Vagina (tissue), 2 donors: ENCODE measurements at regions not wholly inside any gene's neighbourhood (a gene's known extent, or its start where the extent isn't known, plus 50 kb on each side); places are given as distances from the start of the nearest gene placed in this dataset.

Experiments
- CTCF ChIP-seq, 3 experiments: fragments of 450-650 bp in 2 of 3; fragments of 200-600 bp in 1 of 3; sonication (generic) in 1 of 3; IDR thresholded peaks; one replicate each; pipeline ENCODE4 v1.5.1; 2017 to 2019; ENCODE audit warnings: antibody characterized with exemption in 3 of 3, mild to moderate bottlenecking in 2 of 3, moderate library complexity in 2 of 3
- POLR2A ChIP-seq, 2 donors: fragments of 450-650 bp; IDR thresholded peaks; one replicate each; pipeline ENCODE4 v1.6.1; 2017; ENCODE audit warnings: antibody characterized with exemption in 2 of 2, mild to moderate bottlenecking in 2 of 2, moderate library complexity in 2 of 2
- POLR2AphosphoS5 ChIP-seq, 2 donors: sonication (generic); formaldehyde crosslinking; IDR thresholded peaks; one replicate each; pipeline ENCODE4 v1.9.0; 2017; ENCODE audit warnings: antibody characterized with exemption in 2 of 2, mild to moderate bottlenecking in 2 of 2, low read depth in 1 of 2; ENCODE audit not compliant: insufficient read depth in 1 of 2

GRCh38 chr2:118525346-118525745 is 322.1 kb downstream of the EN1 start:
- TF ChIP-seq CTCF (IDR thresholded peaks at IDR 0.05) (no peak), POLR2A (IDR thresholded peaks at IDR 0.05) (no peak), POLR2AphosphoS5 (IDR thresholded peaks at IDR 0.05; ENCODE audit: insufficient read depth in 1 of 2, low read depth in 1 of 2) (no peak)
